IMR-90 (cell line): ENCODE measurements at regions not wholly inside any gene's neighbourhood (a gene's known extent, or its start where the extent isn't known, plus 50 kb on each side); places are given as distances from the start of the nearest gene placed in this dataset.

Source experiments
- ATAC-seq: fragments of 200-7000 bp; cut with Tn5 transposase; 2 replicates; pipeline ENCODE4 v1.9.1; 2020; ENCODE audit warnings: low read depth, mild to moderate bottlenecking, moderate library complexity
- BruUV-seq: library from RNA; stranded (reverse); fragments of 400-500 nt; replicated peaks from 2 replicates; lab custom pipeline; 2021; lab: Mats Ljungman, UMichigan
- CTCF ChIA-PET: fragments of 300-600 bp; formaldehyde crosslinking; extraction: SDS; loops from one replicate; lab custom pipeline; 2021; ENCODE audit warnings: antibody characterized with exemption; lab: Yijun Ruan, JAX
- POLR2A ChIA-PET: fragments of 300-600 bp; sonication (Branson Sonifier 250); formaldehyde crosslinking; loops from one replicate; lab custom pipeline; 2022; ENCODE audit warnings: antibody characterized with exemption; ENCODE audit not compliant: unreplicated experiment; lab: Charles Lee
- DNase-seq: peaks from one replicate; pipeline ENCODE4 v3.0.0; 2013
- H2AFZ ChIP-seq: replicated peaks from 2 replicates; pipeline ENCODE3; 2013; ENCODE audit warnings: low read length, mild to moderate bottlenecking; ENCODE audit not compliant: poor library complexity
- H2AK5ac ChIP-seq: 2 replicates; pipeline ENCODE4 v1.6.1; 2013; ENCODE audit warnings: low read depth, low read length, inconsistent platforms
- H2AK9ac ChIP-seq: replicated peaks from 2 replicates; pipeline ENCODE3; 2013; ENCODE audit warnings: mild to moderate bottlenecking, low read depth, low read length, moderate library complexity; ENCODE audit not compliant: poor library complexity
- H2BK120ac ChIP-seq: 2 replicates; pipeline ENCODE4 v1.6.1; 2013; ENCODE audit warnings: low read depth, low read length, inconsistent platforms
- H2BK15ac ChIP-seq: 3 replicates; pipeline ENCODE4 v1.6.1; 2013; ENCODE audit warnings: low read depth, low read length, inconsistent platforms
- H2BK20ac ChIP-seq: 2 replicates; pipeline ENCODE4 v1.6.1; 2013; ENCODE audit warnings: low read depth, mild to moderate bottlenecking, inconsistent platforms, low read length, moderate library complexity
- H2BK5ac ChIP-seq: 2 replicates; pipeline ENCODE4 v1.6.1; 2013; ENCODE audit warnings: mild to moderate bottlenecking, low read depth, low read length, inconsistent platforms; ENCODE audit not compliant: poor library complexity, severe bottlenecking
- H3K14ac ChIP-seq: replicated peaks from 2 replicates; pipeline ENCODE4 v1.6.1; 2013; ENCODE audit warnings: low read depth, low read length, inconsistent platforms
- H3K18ac ChIP-seq: 2 replicates; pipeline ENCODE4 v1.6.1; 2013; ENCODE audit warnings: low read depth, low read length, control low read depth
- H3K23ac ChIP-seq: 2 replicates; pipeline ENCODE4 v1.6.1; 2013; ENCODE audit warnings: low read depth, low read length, inconsistent platforms
- H3K27ac ChIP-seq: 2 replicates; pipeline ENCODE4 v1.5.1; 2013; ENCODE audit warnings: mild to moderate bottlenecking, control low read depth, low read length; ENCODE audit not compliant: insufficient read depth
- H3K27me3 ChIP-seq: 2 replicates; pipeline ENCODE4 v1.6.1; 2013; ENCODE audit warnings: low read length; ENCODE audit not compliant: control insufficient read depth, insufficient read depth
- H3K36me3 ChIP-seq: 2 replicates; pipeline ENCODE4 v1.6.1; 2013; ENCODE audit warnings: low read length, mixed read lengths; ENCODE audit not compliant: control insufficient read depth, insufficient read depth
- H3K4ac ChIP-seq: 2 replicates; pipeline ENCODE4 v1.6.1; 2013; ENCODE audit warnings: low read depth, low read length, inconsistent platforms
- H3K4me1 ChIP-seq: 2 replicates; pipeline ENCODE4 v1.6.1; 2013; ENCODE audit warnings: low read length, mixed read lengths; ENCODE audit not compliant: control insufficient read depth, insufficient read depth
- H3K4me2 ChIP-seq: 2 replicates; pipeline ENCODE4 v1.6.1; 2013; ENCODE audit warnings: low read depth, mild to moderate bottlenecking, control low read depth, low read length, moderate library complexity
- H3K4me3 ChIP-seq: 2 replicates; pipeline ENCODE4 v1.5.1; 2013; ENCODE audit warnings: low read depth, mild to moderate bottlenecking, control low read depth, low read length, moderate library complexity; ENCODE audit not compliant: insufficient read depth
- H3K56ac ChIP-seq: 2 replicates; pipeline ENCODE4 v1.6.1; 2013; ENCODE audit warnings: low read length, inconsistent platforms; ENCODE audit not compliant: insufficient read depth; ENCODE audit errors: extremely low read depth
- H3K79me1 ChIP-seq, 2 experiments: 2 replicates each; pipeline ENCODE4 v1.6.1; 2013; ENCODE audit warnings: low read length in 2 of 2, inconsistent platforms in 1 of 2, low read depth in 1 of 2
- H3K9ac ChIP-seq: 2 replicates; pipeline ENCODE4 v1.6.1; 2013; ENCODE audit warnings: low read depth, low read length, control low read depth
- H3K9me1 ChIP-seq: 2 replicates; pipeline ENCODE4 v1.6.1; 2013; ENCODE audit warnings: low read length, inconsistent platforms; ENCODE audit not compliant: insufficient read depth
- H3K9me3 ChIP-seq: 2 replicates; pipeline ENCODE4 v1.6.1; 2013; ENCODE audit warnings: low read length; ENCODE audit not compliant: control insufficient read depth, insufficient read depth
- H4K20me1 ChIP-seq: 2 replicates; pipeline ENCODE4 v1.6.1; 2013; ENCODE audit warnings: low read length, inconsistent platforms; ENCODE audit not compliant: insufficient read depth
- H4K5ac ChIP-seq: 2 replicates; pipeline ENCODE4 v1.6.1; 2013; ENCODE audit warnings: mild to moderate bottlenecking, low read depth, low read length, control low read depth
- H4K8ac ChIP-seq, 2 experiments: 2 replicates each; pipeline ENCODE4 v1.6.1; 2013; ENCODE audit warnings: low read depth in 2 of 2, low read length in 2 of 2, control low read depth in 1 of 2, inconsistent platforms in 1 of 2
- H4K91ac ChIP-seq: 2 replicates; pipeline ENCODE4 v1.6.1; 2013; ENCODE audit warnings: low read depth, low read length, inconsistent platforms; ENCODE audit not compliant: insufficient read depth
- BHLHE40 ChIP-seq: fragments of 150-350 bp; IDR thresholded peaks from 2 replicates; pipeline ENCODE4 v1.6.1; 2016; ENCODE audit warnings: mild to moderate bottlenecking, low read depth, low read length
- CEBPB ChIP-seq: IDR thresholded peaks from 2 replicates; pipeline ENCODE4 v1.6.1; 2012; ENCODE audit warnings: low read depth, low read length, improper control_type of control experiment
- CHD1 ChIP-seq: IDR thresholded peaks from 2 replicates; pipeline ENCODE4 v1.6.1; 2012; ENCODE audit warnings: low read depth, low read length, improper control_type of control experiment
- ELK1 ChIP-seq: fragments of 150-350 bp; IDR thresholded peaks from 2 replicates; pipeline ENCODE4 v1.6.1; 2016; ENCODE audit warnings: low read depth, mild to moderate bottlenecking, low read length, moderate library complexity, borderline replicate concordance
- FOS ChIP-seq: fragments of 150-350 bp; IDR thresholded peaks from 2 replicates; pipeline ENCODE4 v1.6.1; 2016; ENCODE audit warnings: low read depth, low read length
- MAFK ChIP-seq: IDR thresholded peaks from 2 replicates; pipeline ENCODE4 v1.6.1; 2012; ENCODE audit warnings: low read depth, low read length, improper control_type of control experiment
- MAZ ChIP-seq: IDR thresholded peaks from 2 replicates; pipeline ENCODE4 v1.6.1; 2012; ENCODE audit warnings: low read depth, mild to moderate bottlenecking, low read length, improper control_type of control experiment, moderate library complexity, borderline replicate concordance
- MXI1 ChIP-seq: IDR thresholded peaks from 2 replicates; pipeline ENCODE4 v1.6.1; 2012; ENCODE audit warnings: low read depth, mild to moderate bottlenecking, low read length, moderate library complexity, borderline replicate concordance
- NFE2L2 ChIP-seq: fragments of 150-350 bp; IDR thresholded peaks from 2 replicates; pipeline ENCODE4 v1.6.1; 2016; ENCODE audit warnings: low read depth, mild to moderate bottlenecking, low read length
- POLR2A ChIP-seq: IDR thresholded peaks from 2 replicates; pipeline ENCODE4 v1.6.1; 2012; ENCODE audit warnings: mild to moderate bottlenecking, low read depth, low read length
- RAD21 ChIP-seq: IDR thresholded peaks from 2 replicates; pipeline ENCODE4 v1.6.1; 2012; ENCODE audit warnings: low read length, improper control_type of control experiment
- RCOR1 ChIP-seq: IDR thresholded peaks from 2 replicates; pipeline ENCODE4 v1.6.1; 2012; ENCODE audit warnings: mild to moderate bottlenecking, low read length, improper control_type of control experiment; ENCODE audit not compliant: insufficient replicate concordance
- RFX5 ChIP-seq: IDR thresholded peaks from 2 replicates; pipeline ENCODE4 v1.8.0; 2012; ENCODE audit warnings: low read depth, mild to moderate bottlenecking, low read length, moderate library complexity
- SMC3 ChIP-seq: fragments of 150-350 bp; IDR thresholded peaks from 2 replicates; pipeline ENCODE4 v1.6.1; 2016; ENCODE audit warnings: low read depth, mild to moderate bottlenecking, antibody characterized with exemption, low read length, moderate library complexity
- USF2 ChIP-seq: fragments of 150-350 bp; IDR thresholded peaks from 2 replicates; pipeline ENCODE4 v1.6.1; 2017; ENCODE audit warnings: mild to moderate bottlenecking, antibody characterized with exemption, low read length, low read depth
- WGBS, 2 experiments: methylation state at CpG; one replicate each; pipeline versions ENCODE4 v1.1.5 to v1.1.7; 2013; ENCODE audit warnings: missing lambda C conversion rate in 2 of 2; ENCODE audit not compliant: insufficient read length in 1 of 2; ENCODE audit errors: extremely low coverage in 2 of 2; 5-methylcytosine and 5-hydroxymethylcytosine counted together
- dilution Hi-C: fragments of 300-500 bp; cut with HindIII; formaldehyde crosslinking; loops from one replicate; pipeline ENCODE4 v1.14.3; 2018; ENCODE audit warnings: low sequenced_read_pairs; ENCODE audit not compliant: unreplicated experiment
- in situ Hi-C: fragments of 300-500 bp; cut with MboI; formaldehyde crosslinking; loops from 3 replicates; pipeline ENCODE4 v1.14.3; 2019; ENCODE audit warnings: low sequenced_read_pairs, inconsistent platforms, mixed read lengths
- intact Hi-C: fragments of 100-400 bp; cut with micrococcal nuclease; formaldehyde crosslinking; loops from 2 replicates; pipeline ENCODE4 v1.10.0; 2022
- TF ChIP-seq, protein P1 (sequence below): conservative IDR thresholded peaks from 2 replicates; pipeline ENCODE4 v1.5.1; 2012; ENCODE audit warnings: mild to moderate bottlenecking, low read depth, low read length, improper control_type of control experiment

DNA sequence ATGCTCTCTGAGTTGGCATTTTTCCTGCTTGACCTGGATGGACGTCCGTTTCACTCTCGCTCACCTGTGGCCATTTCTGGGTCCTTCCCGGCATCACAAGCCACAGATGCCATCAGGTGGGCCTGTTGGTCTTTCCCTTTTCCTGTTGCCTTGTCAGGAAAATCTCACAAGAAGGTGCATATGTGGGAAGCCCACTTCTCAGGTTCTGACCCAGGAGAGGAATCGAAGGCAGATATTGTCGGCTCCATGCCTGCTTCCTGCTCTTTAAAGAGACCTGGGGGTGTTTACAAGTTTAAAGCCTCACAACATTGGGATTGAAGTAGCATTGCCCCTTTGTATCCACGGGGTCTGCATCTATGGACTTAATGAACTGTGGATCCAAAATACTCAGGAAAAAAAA is 357.9 kb downstream of the RPS24 start:
- Histone ChIP-seq H2BK5ac (no peak overlapping the region), H3K4me2 (no peak overlapping the region), H2BK120ac (no peak overlapping the region), H3K36me3 (no peaks in the 10 kb centered on the region), H2AK5ac (no peak overlapping the region), H4K20me1 (no peaks in the 10 kb centered on the region), H2BK20ac (no peak overlapping the region), H3K4me3 (no peak overlapping the region), H4K5ac (no peak overlapping the region), H3K9ac (no peak overlapping the region), H3K4ac (no peak overlapping the region), H3K9me3 (no peaks in the 10 kb centered on the region), H2AFZ (no peak overlapping the region), H3K27ac (no peak overlapping the region), H3K27me3 (peaks cover 38% of the 10 kb centered on the region), H3K14ac (no peak overlapping the region), H4K8ac (no peak overlapping the region), H3K9me1 (no peaks in the 10 kb centered on the region), H3K23ac (no peak overlapping the region), H2BK15ac (no peak overlapping the region), H4K91ac (no peak overlapping the region), H3K79me1 (no peaks in the 10 kb centered on the region), H3K4me1 (no peaks in the 10 kb centered on the region), H2AK9ac (no peak overlapping the region), H3K56ac (no peak overlapping the region), H3K18ac (no peak overlapping the region)
- no peak for TF ChIP-seq ELK1
- no peak for TF ChIP-seq NFE2L2
- no peak for TF ChIP-seq FOS
- no peak for TF ChIP-seq RCOR1
- TF ChIP-seq, protein P1, sequence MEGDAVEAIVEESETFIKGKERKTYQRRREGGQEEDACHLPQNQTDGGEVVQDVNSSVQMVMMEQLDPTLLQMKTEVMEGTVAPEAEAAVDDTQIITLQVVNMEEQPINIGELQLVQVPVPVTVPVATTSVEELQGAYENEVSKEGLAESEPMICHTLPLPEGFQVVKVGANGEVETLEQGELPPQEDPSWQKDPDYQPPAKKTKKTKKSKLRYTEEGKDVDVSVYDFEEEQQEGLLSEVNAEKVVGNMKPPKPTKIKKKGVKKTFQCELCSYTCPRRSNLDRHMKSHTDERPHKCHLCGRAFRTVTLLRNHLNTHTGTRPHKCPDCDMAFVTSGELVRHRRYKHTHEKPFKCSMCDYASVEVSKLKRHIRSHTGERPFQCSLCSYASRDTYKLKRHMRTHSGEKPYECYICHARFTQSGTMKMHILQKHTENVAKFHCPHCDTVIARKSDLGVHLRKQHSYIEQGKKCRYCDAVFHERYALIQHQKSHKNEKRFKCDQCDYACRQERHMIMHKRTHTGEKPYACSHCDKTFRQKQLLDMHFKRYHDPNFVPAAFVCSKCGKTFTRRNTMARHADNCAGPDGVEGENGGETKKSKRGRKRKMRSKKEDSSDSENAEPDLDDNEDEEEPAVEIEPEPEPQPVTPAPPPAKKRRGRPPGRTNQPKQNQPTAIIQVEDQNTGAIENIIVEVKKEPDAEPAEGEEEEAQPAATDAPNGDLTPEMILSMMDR: no peak
- TF ChIP-seq SMC3: no peak
- no peak for TF ChIP-seq MAZ
- no peak for TF ChIP-seq CEBPB
- no peak for TF ChIP-seq MAFK
- TF ChIP-seq POLR2A: no peak
- TF ChIP-seq CHD1: no peak
- TF ChIP-seq RAD21: no peak
- TF ChIP-seq RFX5: no peak
- no peak for TF ChIP-seq MXI1
- TF ChIP-seq USF2: no peak
- TF ChIP-seq BHLHE40: no peak
- intact Hi-C loops: no loop called here
- POLR2A ChIA-PET: no interaction called here
- dilution Hi-C loops: no loop called here
- DNase-seq (no peak), ATAC-seq (no peak)
- in situ Hi-C loops: no loop called here
- 86% methylated on average over 4 of the region's 7 CpGs; no CpG with 5 or more reads in 1 of the 2 experiments for WGBS, 2 experiments
- CTCF ChIA-PET: no interaction called here
- BruUV-seq: no TSS peak
